VCaP (cell line): ENCODE measurements at regions not wholly inside any gene's neighbourhood (a gene's known extent, or its start where the extent isn't known, plus 50 kb on each side); places are given as distances from the start of the nearest gene placed in this dataset.
"Not testable (repeated sequence)": the region's sequence is repeated elsewhere in the genome, so short reads cannot be mapped to it uniquely, and the experiment has no call there.

Experiments
- H3K27ac ChIP-seq: fragments of 450-650 bp; 2 replicates; pipeline ENCODE4 v1.5.1; 2017
- CTCF ChIP-seq: fragments of 450-650 bp; conservative IDR thresholded peaks from 2 replicates; pipeline ENCODE4 v1.5.1; 2017; ENCODE audit warnings: mild to moderate bottlenecking, moderate library complexity

GRCh38 chr10:9362721-9363120 is 1308.2 kb downstream of the GATA3 start:
- H3K27ac ChIP-seq, result no peak overlapping the region
- no peak for TF ChIP-seq CTCF

DNA sequence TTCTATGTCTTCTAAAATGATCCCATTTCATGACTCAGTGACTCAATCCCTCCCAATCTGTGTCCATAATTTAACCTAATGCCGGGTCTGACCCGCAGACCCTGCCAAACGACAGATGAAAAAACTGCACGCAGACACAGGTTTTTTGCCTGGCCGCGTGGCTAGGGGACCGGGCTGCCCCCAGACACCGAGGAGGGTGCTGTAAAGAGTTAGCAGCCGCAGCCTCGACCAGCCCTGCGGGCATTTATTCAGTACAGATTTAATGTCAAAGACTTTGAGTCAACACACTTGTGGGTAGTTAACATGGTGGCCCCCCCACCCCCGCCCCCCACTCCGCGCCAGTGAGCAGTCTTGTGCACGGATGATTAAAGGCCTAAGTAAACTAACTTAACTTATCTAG is 1324.7 kb downstream of the GATA3 start:
- no peak for TF ChIP-seq CTCF
- no peak overlapping the region for H3K27ac ChIP-seq

- H3K27ac ChIP-seq, result no peak overlapping the region
- TF ChIP-seq CTCF, result no peak
Observed at GRCh38 chr10:9381733-9382532, 1327.4 kb downstream of the GATA3 start.

DNA sequence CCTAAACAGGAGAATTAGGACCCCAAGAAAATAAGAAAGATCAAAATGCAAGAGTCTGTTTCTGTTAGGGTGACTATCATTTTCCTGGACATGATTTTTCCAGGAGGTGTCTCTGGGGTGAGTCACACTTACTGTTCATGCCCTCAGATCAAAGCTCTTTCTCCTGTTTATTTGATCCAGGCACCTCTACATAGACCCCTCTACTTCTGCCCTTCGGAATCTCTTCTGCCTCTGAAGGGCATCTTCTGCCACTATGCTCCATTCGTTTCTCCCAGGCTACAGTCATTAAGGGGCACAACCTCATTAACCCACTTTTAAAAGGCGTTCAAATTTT is 1328.0 kb downstream of the GATA3 start:
- no peak for TF ChIP-seq CTCF
- H3K27ac ChIP-seq, result no peak overlapping the region

DNA sequence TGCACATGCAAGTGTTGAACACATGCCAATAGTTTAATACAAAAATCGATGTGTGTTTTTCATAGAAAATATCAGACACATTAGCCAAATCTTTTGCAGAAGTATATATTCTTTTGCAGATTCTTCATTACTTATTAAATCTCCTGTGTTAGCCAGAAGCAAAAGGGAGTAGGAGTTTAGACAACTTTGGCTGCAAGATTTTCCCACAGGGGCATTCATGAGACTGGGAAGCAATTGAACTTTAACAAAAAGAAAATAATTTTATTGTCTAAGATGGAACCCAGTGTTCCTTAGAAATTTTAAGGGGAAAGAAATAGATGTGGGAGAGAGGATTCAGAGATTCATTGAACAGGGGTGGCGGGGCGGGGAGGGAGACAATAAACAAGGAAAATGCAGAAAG is 1336.0 kb downstream of the GATA3 start:
- H3K27ac ChIP-seq, result no peak overlapping the region
- TF ChIP-seq CTCF, result no peak

GRCh38 chr10:9399275-9399983 is 1344.9 kb downstream of the GATA3 start:
- H3K27ac ChIP-seq, result no peak overlapping the region
- TF ChIP-seq CTCF, result no peak

DNA sequence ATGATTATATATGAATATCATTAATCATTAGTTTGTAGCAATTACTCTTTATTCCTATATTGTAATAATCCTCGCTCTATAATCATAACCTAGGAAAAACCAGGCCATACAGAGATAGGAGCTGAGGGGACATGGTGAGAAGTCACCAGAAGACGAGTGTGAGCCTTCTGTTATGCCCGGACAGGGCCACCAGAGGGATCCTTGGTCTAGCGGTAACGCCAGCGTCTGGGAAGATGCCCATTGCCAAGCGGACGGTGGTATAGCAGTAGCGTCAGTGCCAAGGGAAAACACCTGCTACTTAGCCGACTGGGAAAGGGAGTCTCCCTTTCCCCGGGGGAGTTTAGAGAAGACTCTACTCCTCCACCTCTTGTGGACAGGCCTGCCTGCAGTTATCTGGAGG is 1347.6 kb downstream of the GATA3 start:
- peak; percentile 70 for TF ChIP-seq CTCF
- not testable (repeated sequence) for H3K27ac ChIP-seq

GRCh38 chr10:9402507-9403195 is 1348.2 kb downstream of the GATA3 start:
- H3K27ac ChIP-seq, result not testable (repeated sequence)

DNA sequence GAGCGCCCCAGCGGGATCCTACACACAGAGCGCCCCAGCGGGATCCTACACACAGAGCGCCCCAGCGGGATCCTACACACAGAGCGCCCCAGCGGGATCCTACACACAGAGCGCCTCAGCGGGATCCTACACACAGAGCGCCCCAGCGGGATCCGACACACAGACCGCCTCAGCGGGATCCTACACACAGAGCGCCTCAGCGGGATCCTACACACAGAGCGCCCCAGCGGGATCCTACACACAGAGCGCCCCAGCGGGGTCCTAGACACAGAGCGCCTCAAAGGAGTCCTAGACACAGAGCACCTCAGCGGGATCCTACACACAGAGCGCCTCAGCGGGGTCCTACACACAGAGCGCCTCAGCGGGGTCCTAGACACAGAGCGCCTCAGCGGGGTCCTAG is 1352.7 kb downstream of the GATA3 start:
- H3K27ac ChIP-seq, result not testable (repeated sequence)
